NCI-H1694 (cell line): ENCODE measurements at regions not wholly inside any gene's neighbourhood (a gene's known extent, or its start where the extent isn't known, plus 50 kb on each side); places are given as distances from the start of the nearest gene placed in this dataset.

ENCODE experiments used
- DNase-seq: peaks from one replicate; lab custom pipeline; 2025; lab: John Stamatoyannopoulos, UW

- no peak for DNase-seq
Observed at GRCh38 chr20:11084508-11084907, 410.7 kb upstream of the JAG1 start.

- DNase-seq: no peak
Observed at GRCh38 chr20:11086970-11087369, 413.2 kb upstream of the JAG1 start.

- no peak for DNase-seq
Observed at GRCh38 chr20:11090751-11091150, 417.0 kb upstream of the JAG1 start.

GRCh38 chr20:11091511-11091910 is 417.7 kb upstream of the JAG1 start:
- DNase-seq: no peak

GRCh38 chr20:11092151-11092550 is 418.4 kb upstream of the JAG1 start:
- no peak for DNase-seq

GRCh38 chr20:11094196-11094595 is 420.4 kb upstream of the JAG1 start:
- DNase-seq: no peak

- no peak for DNase-seq
Observed at GRCh38 chr20:11094711-11095110, 420.9 kb upstream of the JAG1 start.

GRCh38 chr20:11098888-11099287 is 425.1 kb upstream of the JAG1 start:
- no peak for DNase-seq

- no peak for DNase-seq
Observed at GRCh38 chr20:11101243-11101642, 427.4 kb upstream of the JAG1 start.

- no peak for DNase-seq
Observed at GRCh38 chr20:11101696-11102095, 427.9 kb upstream of the JAG1 start.

- DNase-seq: no peak
Observed at GRCh38 chr20:11103866-11104265, 430.1 kb upstream of the JAG1 start.

GRCh38 chr20:11108102-11108810 is 434.5 kb upstream of the JAG1 start:
- DNase-seq: no peak

- DNase-seq: no peak
Observed at GRCh38 chr20:11110535-11110934, 436.7 kb upstream of the JAG1 start.

- DNase-seq: no peak
Observed at GRCh38 chr20:11111191-11111590, 437.4 kb upstream of the JAG1 start.

- no peak for DNase-seq
Observed at GRCh38 chr20:11112832-11113231, 439.0 kb upstream of the JAG1 start.

GRCh38 chr20:11114382-11114781 is 440.6 kb upstream of the JAG1 start:
- no peak for DNase-seq

GRCh38 chr20:11117808-11118528 is 444.2 kb upstream of the JAG1 start:
- no peak for DNase-seq

GRCh38 chr20:11118802-11119380 is 445.1 kb upstream of the JAG1 start:
- no peak for DNase-seq

- no peak for DNase-seq
Observed at GRCh38 chr20:11119573-11119972, 445.8 kb upstream of the JAG1 start.

GRCh38 chr20:11120431-11120830 is 446.6 kb upstream of the JAG1 start:
- no peak for DNase-seq

- DNase-seq: no peak
Observed at GRCh38 chr20:11124849-11125505, 451.2 kb upstream of the JAG1 start.

- no peak for DNase-seq
Observed at GRCh38 chr20:11128220-11128718, 454.5 kb upstream of the JAG1 start.

- DNase-seq: no peak
Observed at GRCh38 chr20:11128721-11129120, 454.9 kb upstream of the JAG1 start.
